NCI-H345 (cell line): ENCODE measurements at regions not wholly inside any gene's neighbourhood (a gene's known extent, or its start where the extent isn't known, plus 50 kb on each side); places are given as distances from the start of the nearest gene placed in this dataset.
A peak's percentile ranks its signal among the peaks of the same experiment; 100 is the strongest.

Experiments
- DNase-seq: peaks from one replicate; lab custom pipeline; 2025; lab: John Stamatoyannopoulos, UW

GRCh38 chr5:125176005-125176390 lies 429.6 kb upstream of the ZNF608 start:
- peak; percentile 22 for DNase-seq

DNA sequence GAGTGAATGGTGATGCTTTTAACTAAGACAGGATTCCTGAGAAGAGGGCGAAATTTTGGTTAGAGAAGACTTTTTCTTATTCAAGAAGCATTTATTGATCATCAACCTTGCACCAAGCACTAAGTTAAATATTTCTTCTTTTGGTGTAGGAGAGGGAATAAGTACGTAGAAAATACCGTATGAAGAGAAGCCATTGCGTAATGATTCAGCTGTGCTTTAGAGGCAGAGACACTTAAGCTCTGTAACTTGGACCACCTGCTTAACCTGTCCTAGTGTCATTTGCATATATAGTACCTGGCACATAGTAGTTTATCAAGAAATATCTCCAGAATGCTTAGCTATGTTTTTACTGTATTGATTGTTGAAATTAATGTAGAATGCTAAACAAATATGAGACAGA lies 430.9 kb upstream of the ZNF608 start:
- DNase-seq = no peak

- no peak for DNase-seq
Measured at GRCh38 chr5:125179612-125180011, 433.2 kb upstream of the ZNF608 start.

DNA sequence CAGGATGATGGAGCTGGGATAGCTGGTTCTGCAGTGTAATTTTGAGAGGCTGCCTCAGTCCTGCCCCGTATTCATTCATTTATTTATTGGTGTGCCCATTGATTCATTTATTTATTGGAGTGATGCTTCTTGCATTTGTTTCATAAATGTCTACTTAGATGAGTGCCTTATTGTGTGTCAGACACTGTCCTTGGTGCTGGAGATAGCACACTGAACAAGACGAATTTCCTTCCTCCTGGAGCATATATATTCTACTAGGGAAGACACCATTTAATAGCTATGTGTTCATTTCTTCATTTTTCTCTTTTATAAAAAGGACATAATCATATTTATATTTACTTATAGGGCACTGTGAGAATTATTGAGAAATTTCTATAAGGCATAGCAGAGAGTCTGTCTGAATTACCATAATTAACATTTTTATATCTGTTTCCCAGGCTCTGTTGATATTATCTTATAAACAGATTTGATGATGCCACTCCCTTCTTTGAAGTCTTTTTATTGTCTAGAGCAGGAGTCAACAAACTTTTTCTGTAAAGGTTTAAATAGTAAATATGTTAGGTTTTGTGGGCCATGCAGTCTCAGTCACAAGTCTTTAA lies 433.9 kb upstream of the ZNF608 start:
- DNase-seq = no peak

- no peak for DNase-seq
Measured at GRCh38 chr5:125181159-125181558, 434.7 kb upstream of the ZNF608 start.

GRCh38 chr5:125181955-125182354 lies 435.5 kb upstream of the ZNF608 start:
- DNase-seq = no peak

DNA sequence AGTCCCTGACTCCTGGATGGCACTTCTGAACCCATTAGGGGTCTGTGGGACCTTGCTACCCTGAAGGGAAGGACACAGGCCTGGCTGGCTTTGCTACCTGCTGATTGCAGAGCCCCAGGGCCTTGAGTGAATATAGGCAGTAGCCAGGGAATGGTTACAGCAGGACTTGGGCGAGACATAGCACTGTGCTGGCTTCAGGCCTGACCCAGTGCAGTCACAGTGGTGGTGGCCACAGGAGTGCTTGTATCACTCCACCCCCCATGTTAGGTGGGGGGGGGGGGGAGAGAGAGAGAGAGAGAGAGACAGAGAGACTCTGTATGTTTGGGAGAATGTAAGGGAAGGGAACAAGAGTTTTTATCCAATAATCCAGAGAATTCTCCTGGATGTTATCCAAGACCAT lies 439.3 kb upstream of the ZNF608 start:
- DNase-seq = no peak

DNA sequence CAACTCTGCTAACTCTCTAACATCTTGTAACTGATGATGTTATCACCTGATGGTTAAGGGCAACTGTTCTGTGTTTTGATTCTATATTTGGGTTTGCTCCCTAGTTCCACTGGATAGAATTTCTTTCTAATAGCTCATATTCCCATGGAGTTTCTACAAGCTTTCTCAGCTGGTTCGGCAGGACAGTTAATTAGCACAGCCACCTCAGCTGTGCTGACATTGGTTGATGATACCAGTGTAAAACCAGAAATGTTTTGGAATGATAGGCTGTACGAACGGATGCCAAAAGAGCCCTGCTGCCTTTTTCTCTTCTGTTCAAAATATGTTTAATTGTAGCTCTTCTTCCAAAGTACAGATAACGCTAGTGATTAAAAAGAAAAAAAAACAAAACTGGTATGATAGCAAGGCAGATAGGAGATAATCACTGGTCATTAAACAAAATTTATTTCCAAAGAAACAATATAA lies 440.5 kb upstream of the ZNF608 start:
- no peak for DNase-seq

DNA sequence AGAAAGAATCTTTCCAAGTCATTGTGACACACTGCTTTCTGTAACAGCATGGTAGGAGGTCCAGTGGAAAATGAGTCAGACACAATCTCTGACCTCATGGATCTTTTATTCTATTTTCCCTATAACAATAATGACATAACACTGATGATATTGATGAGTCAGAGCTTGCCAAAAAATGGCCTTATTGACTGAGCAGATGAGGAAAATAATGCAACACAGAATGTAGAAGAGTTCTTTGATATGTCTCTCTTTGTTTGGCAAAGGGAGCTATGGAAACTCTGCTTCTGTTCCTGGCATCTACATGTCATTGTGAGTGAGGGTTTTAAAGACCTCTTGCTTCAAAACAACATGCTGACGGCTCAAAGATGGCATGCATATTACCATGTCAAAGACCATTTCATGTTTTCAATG lies 443.1 kb upstream of the ZNF608 start:
- DNase-seq = no peak

GRCh38 chr5:125190232-125191087 lies 444.0 kb upstream of the ZNF608 start:
- DNase-seq = peak; percentile 28

- no peak for DNase-seq
Measured at GRCh38 chr5:125194883-125195282, 448.4 kb upstream of the ZNF608 start.

- DNase-seq = peak; percentile 80
Measured at GRCh38 chr5:125196481-125197111, 450.2 kb upstream of the ZNF608 start.

DNA sequence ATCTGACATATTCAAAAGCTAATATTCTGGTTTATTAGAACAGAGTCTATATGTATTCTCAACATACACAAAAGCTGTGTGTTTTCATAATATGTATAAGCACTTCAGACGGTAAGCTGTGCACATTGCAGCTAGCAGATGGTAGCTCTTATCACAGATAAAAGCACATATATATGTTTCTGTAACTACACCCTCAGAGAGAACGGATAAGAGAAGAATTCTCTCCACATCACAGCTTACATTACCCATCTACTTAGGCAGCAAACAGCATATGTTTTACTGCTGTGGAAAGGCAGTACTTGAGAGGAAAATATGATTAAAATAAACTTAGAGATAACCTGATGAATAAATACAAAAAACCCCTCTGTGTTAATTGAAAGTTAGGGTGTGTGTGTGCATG lies 450.9 kb upstream of the ZNF608 start:
- DNase-seq = no peak

DNA sequence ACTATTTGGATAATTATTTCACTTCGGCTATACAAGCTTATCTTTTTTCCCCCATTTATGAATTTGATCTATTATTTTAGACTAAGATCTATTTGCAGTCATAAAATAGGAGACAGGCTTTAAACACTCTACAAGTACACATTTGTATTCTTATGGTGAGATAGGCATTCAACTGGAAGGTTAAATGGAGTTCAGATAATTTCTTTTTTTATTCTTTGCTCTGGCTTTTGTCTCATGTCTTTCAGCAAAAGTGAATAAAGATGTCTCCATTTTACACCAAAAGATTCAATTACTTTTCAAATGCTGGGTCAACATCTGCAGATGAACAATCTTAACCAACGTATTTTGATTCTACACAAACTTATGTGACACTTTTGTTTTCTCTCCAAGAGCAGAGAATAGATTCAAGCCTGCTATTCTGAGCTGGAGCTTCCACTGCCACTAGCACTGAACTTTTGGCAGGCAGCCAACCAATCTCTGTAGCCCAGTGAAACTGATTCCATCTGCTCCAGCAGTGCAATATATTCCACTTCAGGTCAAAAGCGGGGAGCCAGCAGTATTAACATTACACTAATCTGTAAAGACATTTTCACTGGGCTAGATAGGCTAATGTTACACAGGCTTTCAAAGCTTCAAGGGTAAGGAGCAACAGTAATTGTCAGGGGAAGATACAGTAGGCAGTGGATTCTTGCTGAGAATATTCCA lies 452.0 kb upstream of the ZNF608 start:
- DNase-seq = peak; percentile 94

- DNase-seq = no peak
Measured at GRCh38 chr5:125199373-125199772, 452.9 kb upstream of the ZNF608 start.

DNA sequence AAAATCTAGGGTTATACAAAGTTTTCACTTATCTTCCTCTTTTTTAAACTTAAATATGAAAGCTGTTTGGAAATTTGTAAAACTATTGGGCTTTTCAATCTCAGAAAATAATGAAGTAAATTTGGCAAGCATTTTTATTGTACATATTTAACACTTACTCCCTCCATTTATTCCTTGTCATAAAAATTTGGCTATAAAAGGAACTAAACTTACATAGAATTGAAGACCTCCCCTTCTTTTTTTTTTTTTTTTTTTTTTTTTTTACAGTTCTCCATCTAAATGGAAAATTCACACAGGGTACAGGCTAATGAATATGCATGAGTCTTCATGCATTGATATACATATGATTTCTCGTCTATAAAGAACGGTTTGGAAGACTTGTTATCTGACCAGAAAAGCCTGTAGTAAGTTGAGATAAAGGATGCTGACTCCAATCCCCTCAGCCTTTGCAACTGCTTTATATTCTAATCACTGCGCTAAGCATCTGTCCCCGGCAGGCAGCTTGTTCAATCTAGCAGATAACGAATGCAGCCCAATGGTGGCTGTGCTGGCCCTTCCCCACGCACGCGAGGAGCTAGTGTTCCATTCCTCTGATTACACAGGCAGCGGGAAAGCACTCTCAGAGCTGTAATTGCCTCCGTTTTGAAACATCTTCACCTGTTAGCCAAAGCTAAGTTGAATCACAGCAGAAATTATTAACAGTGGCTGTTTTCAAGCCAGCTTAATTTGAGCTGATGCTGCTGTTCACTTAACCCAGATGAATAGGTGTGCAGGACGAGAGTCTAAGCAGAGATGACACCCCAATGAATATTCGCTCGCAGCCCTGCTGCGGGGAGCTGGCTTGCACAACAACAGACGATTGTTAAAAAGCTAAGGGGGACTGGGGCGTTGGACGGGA lies 453.8 kb upstream of the ZNF608 start:
- peak; percentile 39 for DNase-seq

GRCh38 chr5:125200866-125201373 lies 454.5 kb upstream of the ZNF608 start:
- no peak for DNase-seq

GRCh38 chr5:125201446-125202052 lies 455.1 kb upstream of the ZNF608 start:
- no peak for DNase-seq

DNA sequence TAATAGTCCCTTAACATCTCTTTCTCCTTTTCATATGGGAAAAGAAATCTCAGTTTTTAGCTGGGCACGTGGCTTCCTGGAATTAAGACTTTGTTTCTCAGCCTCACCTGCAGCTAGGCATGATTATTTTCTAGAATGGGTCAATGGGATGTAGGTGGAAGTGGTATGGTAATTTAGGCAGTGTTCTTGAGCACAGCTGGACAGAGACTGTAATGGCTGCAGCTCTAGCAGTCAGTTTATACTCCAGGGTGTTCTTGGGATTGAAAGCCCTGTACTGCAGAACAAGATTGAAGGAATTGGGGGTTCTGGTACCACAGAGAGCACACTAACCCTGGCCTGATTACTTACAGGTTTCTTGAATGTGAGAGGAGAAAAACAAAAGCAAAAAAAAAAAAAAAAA lies 455.9 kb upstream of the ZNF608 start:
- no peak for DNase-seq

DNA sequence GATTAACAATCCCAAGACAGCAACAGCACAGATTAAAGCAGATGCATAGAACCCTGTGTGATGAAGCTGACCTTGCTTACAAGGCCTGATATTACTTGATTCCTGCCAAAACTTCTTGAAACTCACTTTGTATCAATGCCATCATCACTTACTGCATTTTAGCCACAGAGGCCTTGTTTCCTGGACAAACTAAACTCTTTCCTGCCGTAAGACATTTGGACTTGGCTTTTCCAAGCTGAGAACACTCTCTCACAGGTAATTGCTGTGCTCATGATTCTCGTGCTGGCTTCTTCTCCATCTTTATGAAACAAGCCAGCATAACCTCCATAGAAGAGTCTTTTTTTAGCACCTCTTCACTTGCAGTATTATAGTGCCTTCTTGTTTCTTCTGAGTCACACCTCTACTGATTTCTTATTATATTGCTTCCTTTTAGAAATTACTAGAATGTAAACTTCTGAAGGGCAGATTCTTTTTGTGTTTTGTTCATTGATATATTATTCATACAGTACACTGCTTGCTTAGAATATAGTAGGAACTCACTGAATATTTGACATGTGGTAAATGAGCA lies 456.5 kb upstream of the ZNF608 start:
- DNase-seq = no peak
